Neural cell (in vitro differentiated cells): ENCODE measurements at regions not wholly inside any gene's neighbourhood (a gene's known extent, or its start where the extent isn't known, plus 50 kb on each side); places are given as distances from the start of the nearest gene placed in this dataset.

Source experiments
- H2AFZ ChIP-seq: fragments of 200-600, 300-800 bp; sonication (generic), shearing (Covaris generic); 2 replicates; pipeline ENCODE4 v1.6.0; 2014; ENCODE audit warnings: low read depth, mild to moderate bottlenecking, antibody characterized with exemption, low read length, moderate library complexity
- H3F3A ChIP-seq: fragments of 200-600 bp; shearing (Covaris generic); 2 replicates; pipeline ENCODE4 v1.6.1; 2016; ENCODE audit warnings: mild to moderate bottlenecking, moderate library complexity, mixed read lengths, antibody characterized with exemption, low read length; ENCODE audit not compliant: insufficient read depth, poor library complexity, severe bottlenecking
- H3K27ac ChIP-seq: fragments of 200-600, 300-800 bp; sonication (generic), shearing (Covaris generic); 2 replicates; pipeline ENCODE4 v1.5.1; 2014; ENCODE audit warnings: mild to moderate bottlenecking, low read length, moderate library complexity
- H3K27me3 ChIP-seq: fragments of 300-800, 200-600 bp; sonication (generic), shearing (Covaris generic); 2 replicates; pipeline ENCODE4 v1.6.0; 2014; ENCODE audit warnings: mild to moderate bottlenecking, low read depth, low read length, moderate library complexity; ENCODE audit not compliant: insufficient read depth
- H3K36me3 ChIP-seq: fragments of 300-800, 200-600 bp; sonication (generic), shearing (Covaris generic); 2 replicates; pipeline ENCODE4 v1.5.1; 2014; ENCODE audit warnings: mild to moderate bottlenecking, antibody characterized with exemption, low read length, moderate library complexity; ENCODE audit not compliant: insufficient read depth
- H3K4me2 ChIP-seq: fragments of 300-800, 200-600 bp; sonication (generic), shearing (Covaris generic); 2 replicates; pipeline ENCODE4 v1.6.0; 2014; ENCODE audit warnings: mild to moderate bottlenecking, low read length
- H3K4me3 ChIP-seq: fragments of 300-800, 200-600 bp; sonication (generic), shearing (Covaris generic); 2 replicates; pipeline ENCODE4 v1.5.1; 2014; ENCODE audit warnings: mild to moderate bottlenecking, low read length, moderate library complexity
- H3K79me2 ChIP-seq: fragments of 200-600 bp; shearing (Covaris generic); replicated peaks from 2 replicates; pipeline ENCODE4 v1.6.0; 2014; ENCODE audit warnings: mild to moderate bottlenecking, low read length, moderate library complexity; ENCODE audit not compliant: insufficient read depth
- H3K9ac ChIP-seq: fragments of 300-800, 200-600 bp; sonication (generic), shearing (Covaris generic); 2 replicates; pipeline ENCODE4 v1.6.1; 2016; ENCODE audit warnings: mild to moderate bottlenecking, low read length, mixed read lengths
- H3K9me2 ChIP-seq: fragments of 200-600 bp; shearing (Covaris generic); 2 replicates; pipeline ENCODE4 v1.6.1; 2016; ENCODE audit warnings: mild to moderate bottlenecking, low read length, mixed read lengths; ENCODE audit not compliant: insufficient read depth
- H3K9me3 ChIP-seq: fragments of 200-600, 300-800 bp; sonication (generic), shearing (Covaris generic); 2 replicates; pipeline ENCODE4 v1.6.1; 2016; ENCODE audit warnings: mild to moderate bottlenecking, mixed run types, low read length, moderate library complexity, mixed read lengths
- H4K20me1 ChIP-seq: fragments of 200-600 bp; shearing (Covaris generic); 2 replicates; pipeline ENCODE4 v1.6.1; 2016; ENCODE audit warnings: mild to moderate bottlenecking, mixed run types; ENCODE audit not compliant: insufficient read depth
- CTCF ChIP-seq: fragments of 450-650 bp; IDR thresholded peaks from 2 replicates; pipeline ENCODE4 v1.5.1; 2014; ENCODE audit warnings: antibody characterized with exemption, mild to moderate bottlenecking, moderate library complexity; ENCODE audit not compliant: poor library complexity, severe bottlenecking
- EP300 ChIP-seq: fragments of 450-650 bp; conservative IDR thresholded peaks from 2 replicates; pipeline ENCODE4 v1.6.1; 2014; ENCODE audit warnings: antibody characterized with exemption, mild to moderate bottlenecking, moderate library complexity; ENCODE audit not compliant: poor library complexity, severe bottlenecking
- EZH2 ChIP-seq: fragments of 200-600, 300-800 bp; shearing (Covaris generic), sonication (generic); IDR thresholded peaks from 2 replicates; pipeline ENCODE4 v1.6.1; 2014; ENCODE audit warnings: antibody characterized with exemption, low read length, borderline replicate concordance, mild to moderate bottlenecking; ENCODE audit not compliant: insufficient read depth, poor library complexity, severe bottlenecking
- MXI1 ChIP-seq: fragments of 450-650 bp; conservative IDR thresholded peaks from 2 replicates; pipeline ENCODE4 v1.6.1; 2014; ENCODE audit warnings: antibody characterized with exemption, mild to moderate bottlenecking; ENCODE audit not compliant: poor library complexity, severe bottlenecking
- POLR2AphosphoS5 ChIP-seq: IDR thresholded peaks from 2 replicates; pipeline ENCODE4 v1.6.1; 2012
- RAD21 ChIP-seq: fragments of 450-650 bp; conservative IDR thresholded peaks from 2 replicates; pipeline ENCODE4 v1.6.1; 2014; ENCODE audit warnings: antibody characterized with exemption, mild to moderate bottlenecking, moderate library complexity
- REST ChIP-seq: IDR thresholded peaks from 2 replicates; pipeline ENCODE4 v1.6.1; 2012; ENCODE audit warnings: borderline replicate concordance
- SMC3 ChIP-seq: fragments of 450-650 bp; conservative IDR thresholded peaks from 2 replicates; pipeline ENCODE4 v1.6.1; 2014; ENCODE audit warnings: antibody characterized with exemption, mild to moderate bottlenecking, moderate library complexity; ENCODE audit not compliant: poor library complexity
- TAF1 ChIP-seq: IDR thresholded peaks from 2 replicates; pipeline ENCODE4 v1.6.1; 2012; ENCODE audit warnings: low read depth

GRCh38 chr9:30714389-30714788, 1670.1 kb upstream of the ACO1 start:
- Histone ChIP-seq H3K9ac (no peak overlapping the region), H2AFZ (no peak overlapping the region), H3K9me3 (no peaks in the 10 kb centered on the region), H3K27me3 (no peaks in the 10 kb centered on the region), H3K36me3 (no peaks in the 10 kb centered on the region), H3F3A (no peaks in the 10 kb centered on the region), H3K4me2 (no peak overlapping the region), H3K27ac (no peak overlapping the region), H3K4me3 (no peak overlapping the region), H4K20me1 (no peaks in the 10 kb centered on the region), H3K9me2 (no peaks in the 10 kb centered on the region), H3K79me2 (no peaks in the 10 kb centered on the region)
- TF ChIP-seq EZH2: no peak
- TF ChIP-seq EP300: no peak
- no peak for TF ChIP-seq RAD21
- TF ChIP-seq SMC3: no peak
- TF ChIP-seq MXI1: no peak
- no peak for TF ChIP-seq CTCF
- no peak for TF ChIP-seq TAF1
- TF ChIP-seq POLR2AphosphoS5: no peak
- TF ChIP-seq REST: no peak

- H2AFZ ChIP-seq: no peak overlapping the region
- no peaks in the 10 kb centered on the region for H3K36me3 ChIP-seq
- H4K20me1 ChIP-seq: no peaks in the 10 kb centered on the region
- no peak overlapping the region for H3K9ac ChIP-seq
- no peak overlapping the region for H3K27ac ChIP-seq
- no peak for TF ChIP-seq POLR2AphosphoS5
- no peak for TF ChIP-seq MXI1
- TF ChIP-seq TAF1: no peak
- TF ChIP-seq EZH2: no peak
- TF ChIP-seq SMC3: no peak
- no peak for TF ChIP-seq RAD21
- no peak overlapping the region for H3K4me2 ChIP-seq
- H3K27me3 ChIP-seq: no peaks in the 10 kb centered on the region
- H3K4me3 ChIP-seq: no peak overlapping the region
- H3F3A ChIP-seq: no peaks in the 10 kb centered on the region
- H3K9me2 ChIP-seq: no peaks in the 10 kb centered on the region
- no peaks in the 10 kb centered on the region for H3K9me3 ChIP-seq
- H3K79me2 ChIP-seq: no peaks in the 10 kb centered on the region
These were observed 1666.0 kb upstream of the ACO1 start for GRCh38 chr9:30718483-30718882.

GRCh38 chr9:30722065-30722464, 1662.4 kb upstream of the ACO1 start:
- Histone ChIP-seq H3F3A (no peaks in the 10 kb centered on the region), H3K27ac (no peak overlapping the region), H3K9me2 (no peaks in the 10 kb centered on the region), H3K4me2 (no peak overlapping the region), H4K20me1 (no peaks in the 10 kb centered on the region), H3K27me3 (no peaks in the 10 kb centered on the region), H3K9me3 (no peaks in the 10 kb centered on the region), H3K79me2 (no peaks in the 10 kb centered on the region), H3K4me3 (no peak overlapping the region), H3K36me3 (no peaks in the 10 kb centered on the region), H2AFZ (no peak overlapping the region), H3K9ac (no peak overlapping the region)
- no peak for TF ChIP-seq TAF1
- TF ChIP-seq RAD21: no peak
- TF ChIP-seq POLR2AphosphoS5: no peak
- no peak for TF ChIP-seq EZH2
- TF ChIP-seq SMC3: no peak
- no peak for TF ChIP-seq MXI1
- TF ChIP-seq REST: no peak
- no peak for TF ChIP-seq EP300
- no peak for TF ChIP-seq CTCF
